Coronary artery (tissue), 2 donors: ENCODE measurements at regions not wholly inside any gene's neighbourhood (a gene's known extent, or its start where the extent isn't known, plus 50 kb on each side); places are given as distances from the start of the nearest gene placed in this dataset.

Source experiments
- DNase-seq: peaks from one replicate; pipeline ENCODE4 v3.0.0-alpha.2; 2017; ENCODE audit warnings: low spot score
- H3K27ac ChIP-seq, 2 donors: fragments of 200-600 bp; sonication (generic); one replicate each; pipeline ENCODE4 v1.5.1; 2016 to 2019
- H3K4me3 ChIP-seq: fragments of 200-600 bp; sonication (generic); 2 replicates; pipeline ENCODE4 v1.5.1; 2016; ENCODE audit warnings: mild to moderate bottlenecking, moderate library complexity
- TF ChIP-seq, protein P1 (sequence below): fragments of 200-600 bp; sonication (generic); IDR thresholded peaks from one replicate; pipeline ENCODE4 v1.5.1; 2019; ENCODE audit warnings: antibody characterized with exemption

DNA sequence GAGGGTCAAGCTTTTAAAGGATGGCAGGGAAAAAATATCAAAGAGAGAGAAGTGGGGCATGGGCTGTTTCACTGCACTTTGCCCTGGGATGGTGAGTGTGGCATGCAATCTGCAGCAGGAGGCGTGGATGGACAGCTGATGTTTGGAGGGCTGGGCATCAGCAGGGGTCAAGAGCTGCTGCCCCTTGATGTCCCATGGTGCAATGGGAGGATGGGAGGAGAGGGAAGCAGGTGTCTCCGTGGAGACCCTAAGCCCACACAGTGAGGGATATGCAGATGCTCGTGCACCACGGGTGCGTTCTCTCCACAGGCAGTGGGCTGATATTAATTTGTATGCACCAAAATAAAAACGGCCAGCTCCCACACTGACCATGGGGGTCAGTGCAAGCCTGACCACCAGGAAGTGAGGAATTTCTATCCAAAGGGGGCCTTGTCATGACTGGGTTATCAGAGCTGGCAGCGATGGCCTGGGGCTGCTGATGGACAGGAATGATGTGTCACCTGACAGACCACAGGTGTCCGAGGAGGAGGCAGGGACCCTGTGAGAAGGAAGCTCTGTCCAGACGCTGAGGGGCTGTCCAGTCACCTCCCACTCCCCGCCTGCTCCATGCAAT is 183.6 kb downstream of the IRF8 start:
- no peak for DNase-seq

DNA sequence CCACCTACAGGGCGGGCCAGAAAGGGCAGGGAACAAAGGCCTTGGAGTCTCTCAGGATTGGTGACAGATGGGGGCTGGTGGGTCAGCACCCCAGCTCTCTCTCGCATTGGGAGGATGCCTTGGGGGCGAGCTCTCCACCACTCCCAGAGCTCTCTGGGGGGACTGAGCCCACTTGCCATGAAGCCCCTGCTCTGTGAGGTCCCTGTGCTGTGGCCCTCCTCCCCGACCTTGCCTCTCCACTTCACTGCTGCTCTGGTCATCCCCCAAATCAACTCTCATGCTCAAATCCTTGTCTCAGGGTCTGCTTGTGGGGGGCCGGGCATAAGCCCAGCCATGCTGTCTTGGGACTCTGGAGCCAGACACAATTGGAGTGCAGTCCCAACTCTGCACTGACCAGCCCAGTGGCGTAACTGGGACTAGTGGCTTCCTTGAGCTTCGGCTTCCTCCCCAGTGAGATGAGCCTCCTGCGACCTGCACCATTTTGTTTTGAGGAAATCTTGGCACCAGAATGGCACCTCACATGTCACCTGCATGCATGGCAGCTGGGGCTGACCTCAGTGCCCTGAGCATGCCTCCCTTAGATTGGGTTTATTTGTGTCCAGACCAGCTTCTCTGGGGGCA is 184.5 kb downstream of the IRF8 start:
- Histone ChIP-seq H3K27ac (no peak overlapping the region), H3K4me3 (no peak overlapping the region)
- TF ChIP-seq, protein P1, sequence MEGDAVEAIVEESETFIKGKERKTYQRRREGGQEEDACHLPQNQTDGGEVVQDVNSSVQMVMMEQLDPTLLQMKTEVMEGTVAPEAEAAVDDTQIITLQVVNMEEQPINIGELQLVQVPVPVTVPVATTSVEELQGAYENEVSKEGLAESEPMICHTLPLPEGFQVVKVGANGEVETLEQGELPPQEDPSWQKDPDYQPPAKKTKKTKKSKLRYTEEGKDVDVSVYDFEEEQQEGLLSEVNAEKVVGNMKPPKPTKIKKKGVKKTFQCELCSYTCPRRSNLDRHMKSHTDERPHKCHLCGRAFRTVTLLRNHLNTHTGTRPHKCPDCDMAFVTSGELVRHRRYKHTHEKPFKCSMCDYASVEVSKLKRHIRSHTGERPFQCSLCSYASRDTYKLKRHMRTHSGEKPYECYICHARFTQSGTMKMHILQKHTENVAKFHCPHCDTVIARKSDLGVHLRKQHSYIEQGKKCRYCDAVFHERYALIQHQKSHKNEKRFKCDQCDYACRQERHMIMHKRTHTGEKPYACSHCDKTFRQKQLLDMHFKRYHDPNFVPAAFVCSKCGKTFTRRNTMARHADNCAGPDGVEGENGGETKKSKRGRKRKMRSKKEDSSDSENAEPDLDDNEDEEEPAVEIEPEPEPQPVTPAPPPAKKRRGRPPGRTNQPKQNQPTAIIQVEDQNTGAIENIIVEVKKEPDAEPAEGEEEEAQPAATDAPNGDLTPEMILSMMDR: no peak
- no peak for DNase-seq

More for the DNA sequence above, 183.6 kb downstream of the IRF8 start:
- Histone ChIP-seq H3K4me3 (no peak overlapping the region), H3K27ac (no peak overlapping the region)
- TF ChIP-seq, protein P1: no peak

DNA sequence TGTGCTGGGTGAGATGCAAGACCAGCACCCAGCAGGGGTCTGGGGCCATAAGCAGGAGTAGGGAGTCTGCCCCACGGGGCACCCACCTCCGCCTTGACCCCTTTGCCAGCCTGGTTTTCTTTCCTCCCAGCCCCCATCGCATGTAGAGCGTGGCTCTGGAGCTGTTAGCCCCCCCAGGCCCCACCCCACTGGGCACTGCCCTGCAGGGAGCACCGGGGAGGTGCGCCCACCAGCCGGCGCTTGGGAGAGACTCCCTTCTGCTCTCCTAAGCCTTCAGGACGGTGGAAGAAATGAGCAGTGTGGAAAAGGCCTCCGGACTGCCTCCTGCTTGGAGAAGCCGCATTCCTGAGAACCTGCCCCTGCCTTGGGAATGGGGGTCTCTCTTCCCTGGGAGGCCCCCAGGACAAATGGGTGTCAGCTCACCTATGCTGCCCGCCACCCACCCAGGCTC is 186.2 kb downstream of the IRF8 start:
- DNase-seq: no peak
- TF ChIP-seq, protein P1: no peak
- no peak overlapping the region for H3K27ac ChIP-seq
- H3K4me3 ChIP-seq: no peak overlapping the region

DNA sequence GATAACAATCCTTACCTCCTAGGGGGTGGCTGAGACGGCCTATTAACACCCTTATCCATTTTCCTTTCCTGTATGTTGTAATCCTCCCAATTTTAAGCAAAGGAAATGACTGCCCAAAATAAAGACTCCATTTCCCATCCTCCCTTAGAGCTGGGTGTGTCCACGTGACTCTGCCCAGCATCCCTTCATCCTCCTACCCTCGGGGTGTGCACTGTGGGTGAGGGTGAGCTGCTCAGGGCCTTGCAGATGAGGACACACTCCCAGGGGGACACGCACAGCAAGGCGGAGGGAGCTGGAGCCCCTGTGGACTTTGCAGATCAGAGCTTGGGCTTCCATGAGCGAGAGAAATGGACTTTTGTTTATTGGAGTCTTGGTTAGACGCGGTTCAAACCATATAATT is 186.8 kb downstream of the IRF8 start:
- no peak for DNase-seq
- no peak overlapping the region for H3K27ac ChIP-seq
- H3K4me3 ChIP-seq: no peak overlapping the region
- TF ChIP-seq, protein P1: no peak

DNA sequence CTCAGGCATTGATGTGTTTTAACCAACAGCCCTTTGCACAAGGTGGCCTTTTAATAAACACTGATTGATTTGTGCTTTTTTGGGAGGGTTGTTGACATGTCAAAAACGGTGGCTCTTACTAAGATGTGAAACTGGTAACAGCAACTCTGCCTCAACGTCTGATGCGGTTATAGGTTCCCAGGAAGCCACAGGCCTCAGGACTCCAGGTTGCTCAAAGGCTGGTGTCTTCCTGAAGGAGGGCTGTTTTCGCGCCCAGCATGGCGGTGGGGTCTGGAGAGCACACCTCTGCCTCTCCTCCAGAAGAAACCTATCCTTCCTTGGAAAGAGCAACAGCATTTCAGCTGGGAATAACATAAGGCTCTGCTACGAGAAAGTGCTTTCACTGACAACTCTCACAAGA is 187.5 kb downstream of the IRF8 start:
- DNase-seq: no peak
- TF ChIP-seq, protein P1: no peak
- H3K27ac ChIP-seq: no peak overlapping the region
- H3K4me3 ChIP-seq: no peak overlapping the region

DNA sequence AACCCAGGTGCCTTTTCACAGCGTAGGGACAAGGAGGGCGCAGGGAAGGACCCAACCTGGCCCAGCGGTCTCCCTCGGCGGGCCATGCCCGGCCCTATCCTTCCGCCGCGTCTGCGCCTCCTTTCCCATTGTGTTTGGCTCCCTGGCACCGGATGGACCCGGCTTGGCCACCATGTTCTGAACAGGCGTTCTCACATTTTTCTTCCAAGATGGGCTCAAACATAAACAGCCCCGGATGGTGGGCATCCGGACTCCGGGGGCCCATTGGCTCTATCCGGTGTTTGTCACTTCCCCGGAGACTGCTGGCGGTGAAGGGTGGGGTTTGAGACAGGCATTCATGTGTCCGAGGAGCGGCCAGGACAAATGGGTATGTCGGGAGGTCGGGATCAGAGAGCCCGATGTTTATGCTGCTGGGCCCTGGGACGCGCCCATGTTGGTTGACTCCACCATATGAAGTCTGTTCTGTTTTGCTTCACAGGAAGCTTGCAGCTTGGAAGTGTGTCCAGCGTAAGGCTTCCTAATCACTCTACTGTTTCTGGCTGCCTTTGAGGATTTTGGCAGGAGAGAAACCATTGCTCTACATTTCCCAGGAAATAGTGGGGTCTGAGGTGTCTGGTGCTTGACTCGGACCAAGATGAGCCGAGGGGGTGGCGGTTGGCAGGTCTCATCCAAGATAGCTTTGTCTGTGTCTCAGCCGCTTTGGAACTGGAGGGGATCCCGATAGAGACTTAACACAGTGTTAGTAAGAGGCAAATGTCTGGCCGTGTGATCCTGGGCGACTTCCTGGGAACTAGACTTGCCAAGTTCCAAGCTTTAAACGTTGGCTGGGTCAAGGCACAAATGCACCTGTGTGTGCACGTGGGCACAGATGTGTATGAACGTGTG is 188.3 kb downstream of the IRF8 start:
- Histone ChIP-seq H3K4me3 (no peak overlapping the region), H3K27ac (no peak overlapping the region)
- DNase-seq: no peak
- TF ChIP-seq, protein P1: no peak
